Right atrium auricular region (tissue), 2 donors: ENCODE measurements at regions not wholly inside any gene's neighbourhood (a gene's known extent, or its start where the extent isn't known, plus 50 kb on each side); places are given as distances from the start of the nearest gene placed in this dataset.

Experiments used
- DNase-seq: peaks from one replicate; pipeline ENCODE4 v3.0.0-alpha.2; 2019; ENCODE audit warnings: low spot score
- H3K27ac ChIP-seq, 2 donors: fragments of 200-600 bp; sonication (generic); 1 replicate in 1 of 2; 2 replicates in 1 of 2; pipeline ENCODE4 v1.5.1; 2016 to 2019
- H3K27me3 ChIP-seq, 2 donors: fragments of 200-600 bp; sonication (generic); one replicate each; pipeline versions ENCODE4 v1.5.1 to v1.6.0; 2017 to 2019
- H3K36me3 ChIP-seq: fragments of 200-600 bp; sonication (generic); one replicate; pipeline ENCODE4 v1.5.1; 2016
- H3K4me1 ChIP-seq, 2 donors: fragments of 200-600 bp; sonication (generic); one replicate each; pipeline versions ENCODE4 v1.5.1 to v1.6.0; 2017 to 2019
- H3K4me3 ChIP-seq, 2 donors: fragments of 200-600 bp; sonication (generic); 1 replicate in 1 of 2; 2 replicates in 1 of 2; pipeline ENCODE4 v1.5.1; 2017 to 2019; ENCODE audit warnings: mild to moderate bottlenecking in 1 of 2, moderate library complexity in 1 of 2
- H3K9me3 ChIP-seq, 2 donors: fragments of 200-600 bp; sonication (generic); one replicate each; pipeline ENCODE4 v1.5.1; 2019
- TF ChIP-seq, protein P1 (sequence below), 2 donors: fragments of 200-600 bp; sonication (generic); IDR thresholded peaks; one replicate each; pipeline ENCODE4 v1.5.1; 2019; ENCODE audit warnings: antibody characterized with exemption in 2 of 2

DNA sequence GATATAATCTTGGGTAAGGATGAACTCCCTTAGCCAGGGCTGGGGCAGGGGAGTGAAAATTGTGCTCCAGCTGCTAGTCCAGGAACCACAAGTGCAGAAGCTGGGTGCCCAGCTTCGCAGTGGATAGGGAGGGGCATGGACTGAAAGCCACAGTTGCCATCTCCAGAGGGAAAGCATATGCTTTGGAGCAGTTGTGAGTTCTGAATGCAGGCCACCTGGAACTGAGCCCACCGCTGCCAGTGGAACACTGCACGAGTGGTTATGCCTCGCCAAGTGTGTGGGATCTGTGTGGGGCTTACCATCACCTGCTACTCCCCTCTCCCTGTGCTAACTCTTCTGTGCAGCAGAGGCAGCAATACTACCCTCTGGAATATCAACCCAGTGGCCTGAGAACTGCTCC, 158.4 kb upstream of the DPT start:
- Histone ChIP-seq H3K27me3 (no peaks in the 10 kb centered on the region), H3K4me1 (no peaks in the 10 kb centered on the region), H3K4me3 (no peak overlapping the region), H3K27ac (no peak overlapping the region), H3K36me3 (no peaks in the 10 kb centered on the region), H3K9me3 (peaks cover 0 to 7% of the 10 kb centered on the region in 2 donors)
- TF ChIP-seq, protein P1, sequence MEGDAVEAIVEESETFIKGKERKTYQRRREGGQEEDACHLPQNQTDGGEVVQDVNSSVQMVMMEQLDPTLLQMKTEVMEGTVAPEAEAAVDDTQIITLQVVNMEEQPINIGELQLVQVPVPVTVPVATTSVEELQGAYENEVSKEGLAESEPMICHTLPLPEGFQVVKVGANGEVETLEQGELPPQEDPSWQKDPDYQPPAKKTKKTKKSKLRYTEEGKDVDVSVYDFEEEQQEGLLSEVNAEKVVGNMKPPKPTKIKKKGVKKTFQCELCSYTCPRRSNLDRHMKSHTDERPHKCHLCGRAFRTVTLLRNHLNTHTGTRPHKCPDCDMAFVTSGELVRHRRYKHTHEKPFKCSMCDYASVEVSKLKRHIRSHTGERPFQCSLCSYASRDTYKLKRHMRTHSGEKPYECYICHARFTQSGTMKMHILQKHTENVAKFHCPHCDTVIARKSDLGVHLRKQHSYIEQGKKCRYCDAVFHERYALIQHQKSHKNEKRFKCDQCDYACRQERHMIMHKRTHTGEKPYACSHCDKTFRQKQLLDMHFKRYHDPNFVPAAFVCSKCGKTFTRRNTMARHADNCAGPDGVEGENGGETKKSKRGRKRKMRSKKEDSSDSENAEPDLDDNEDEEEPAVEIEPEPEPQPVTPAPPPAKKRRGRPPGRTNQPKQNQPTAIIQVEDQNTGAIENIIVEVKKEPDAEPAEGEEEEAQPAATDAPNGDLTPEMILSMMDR (IDR thresholded peaks at IDR 0.05) = no peak
- DNase-seq = no peak

DNA sequence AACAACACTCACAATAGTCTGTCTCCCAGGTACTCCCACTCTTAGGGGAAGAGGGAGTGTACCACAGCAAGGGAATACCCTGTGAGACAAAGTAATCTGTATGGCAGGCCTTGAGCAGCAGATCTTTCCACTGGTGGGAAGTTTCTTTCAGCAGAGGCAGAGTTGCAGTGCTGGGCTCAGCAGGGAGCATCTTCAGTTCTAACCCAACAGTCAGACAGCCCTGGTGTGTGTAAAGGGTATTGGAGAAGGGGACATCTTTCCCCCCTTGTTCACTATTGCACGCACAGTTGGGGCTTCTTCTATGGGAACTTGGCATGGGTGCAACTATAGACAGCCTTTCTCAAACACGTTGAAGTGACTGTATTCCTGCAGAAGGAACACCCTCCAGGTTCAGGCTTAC, 159.4 kb upstream of the DPT start:
- TF ChIP-seq, protein P1 (IDR thresholded peaks at IDR 0.05) = no peak
- Histone ChIP-seq H3K4me3 (no peak overlapping the region), H3K27ac (no peak overlapping the region), H3K9me3 (peaks cover 0 to 7% of the 10 kb centered on the region in 2 donors), H3K4me1 (no peaks in the 10 kb centered on the region), H3K36me3 (no peaks in the 10 kb centered on the region), H3K27me3 (no peaks in the 10 kb centered on the region)
- DNase-seq = no peak

DNA sequence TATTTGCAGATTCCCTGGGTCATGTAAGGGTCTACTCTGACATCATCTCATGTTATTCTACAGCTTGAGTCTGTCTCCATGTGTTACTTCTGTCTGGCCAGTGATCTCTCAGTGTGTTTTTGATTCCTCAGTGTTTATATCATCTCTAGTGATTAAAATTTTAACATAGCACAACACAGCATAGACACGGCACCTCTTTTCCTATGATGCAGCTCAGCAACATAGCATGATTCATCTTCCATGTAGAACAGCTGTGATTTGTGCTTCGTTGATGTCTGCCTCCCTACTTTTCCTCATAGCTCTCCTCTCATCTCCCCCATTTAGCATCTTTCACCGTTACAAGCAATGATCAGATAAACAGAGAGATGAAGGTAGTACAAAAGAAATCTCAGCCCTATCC, 163.9 kb upstream of the DPT start:
- H3K36me3 ChIP-seq = no peaks in the 10 kb centered on the region
- H3K27ac ChIP-seq = peak overlapping the region; percentile 54 to 76
- no peaks in the 10 kb centered on the region for H3K4me1 ChIP-seq
- TF ChIP-seq, protein P1 (IDR thresholded peaks at IDR 0.05) = no peak
- no peak overlapping the region for H3K4me3 ChIP-seq
- peaks cover 0 to 7% of the 10 kb centered on the region in 2 donors for H3K9me3 ChIP-seq
- DNase-seq = no peak
- no peaks in the 10 kb centered on the region for H3K27me3 ChIP-seq

DNA sequence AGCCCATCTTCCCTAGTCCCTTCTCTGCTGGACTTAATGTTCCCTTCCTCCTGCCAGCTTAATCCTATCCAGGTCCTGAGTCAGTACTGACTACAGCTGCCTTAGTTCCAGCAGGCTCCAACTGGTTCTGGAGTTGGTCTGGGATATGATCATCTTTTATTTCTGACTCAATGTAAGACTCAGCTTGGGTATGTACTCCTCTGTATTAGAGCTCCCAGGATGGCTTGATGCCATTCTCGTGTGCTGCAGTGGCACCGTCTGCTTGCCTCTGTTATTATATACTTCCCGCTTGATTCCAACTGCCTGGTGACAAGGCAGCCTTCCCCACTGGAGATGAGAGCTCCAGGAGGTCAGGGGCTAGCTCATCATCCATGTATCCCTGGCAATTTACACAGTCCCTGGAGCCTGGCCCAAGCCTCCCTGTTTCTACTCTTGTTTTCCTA, 164.4 kb upstream of the DPT start:
- Histone ChIP-seq H3K4me3 (no peak overlapping the region), H3K36me3 (no peaks in the 10 kb centered on the region), H3K27ac (peak overlapping the region; percentile 54 to 76), H3K9me3 (peaks cover 0 to 7% of the 10 kb centered on the region in 2 donors), H3K4me1 (no peaks in the 10 kb centered on the region), H3K27me3 (no peaks in the 10 kb centered on the region)
- TF ChIP-seq, protein P1 (IDR thresholded peaks at IDR 0.05) = no peak
- DNase-seq = peak; percentile 67

DNA sequence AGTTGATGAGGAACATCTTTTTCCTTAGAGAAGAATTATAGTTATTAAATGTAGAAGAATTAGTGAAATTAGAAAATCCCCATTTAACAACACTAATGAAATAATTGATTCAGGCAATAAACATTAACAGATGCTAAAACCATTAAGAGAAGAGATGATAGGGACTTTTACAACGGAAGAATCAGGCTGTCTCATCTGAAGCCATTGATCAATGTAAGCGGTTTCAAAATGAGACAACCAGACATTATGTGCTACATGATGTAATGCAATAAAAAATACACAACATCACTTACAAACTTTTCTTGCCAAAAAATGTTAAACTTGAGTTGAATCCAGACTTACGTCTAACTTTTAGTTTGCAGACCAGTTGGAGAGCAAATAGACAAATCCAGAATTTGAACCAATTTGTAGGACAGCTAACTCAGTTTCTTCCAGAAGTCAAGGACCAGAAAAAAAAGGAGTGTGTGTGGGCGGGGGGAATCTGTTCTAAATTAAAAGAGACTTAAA, 165.4 kb upstream of the DPT start:
- H3K4me3 ChIP-seq = no peak overlapping the region
- no peak for DNase-seq
- TF ChIP-seq, protein P1 (IDR thresholded peaks at IDR 0.05) = no peak
- peak overlapping the region; percentile 54 to 76 for H3K27ac ChIP-seq
- H3K27me3 ChIP-seq = no peaks in the 10 kb centered on the region
- no peaks in the 10 kb centered on the region for H3K4me1 ChIP-seq
- H3K36me3 ChIP-seq = no peaks in the 10 kb centered on the region
- peaks cover 0 to 6% of the 10 kb centered on the region in 2 donors for H3K9me3 ChIP-seq

DNA sequence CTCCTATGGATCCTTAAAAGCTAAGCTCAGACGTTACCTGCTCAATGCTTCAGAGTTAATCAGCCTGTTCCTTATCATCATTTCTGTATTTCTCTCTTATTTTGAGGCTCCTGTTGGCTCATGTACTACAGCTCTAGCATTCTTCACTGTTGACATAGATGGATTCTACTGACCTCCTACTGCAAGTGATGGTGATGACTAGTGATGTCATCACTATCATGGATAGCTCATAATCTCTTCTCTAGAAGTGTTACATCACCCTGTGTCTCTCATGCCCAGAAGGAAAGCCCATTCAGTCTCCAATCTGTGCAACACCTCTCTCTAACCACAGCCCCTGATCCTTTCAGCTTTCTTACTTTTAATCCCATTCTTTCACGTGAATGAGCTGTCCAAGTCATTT, 168.2 kb upstream of the DPT start:
- H3K27me3 ChIP-seq = no peaks in the 10 kb centered on the region
- H3K4me3 ChIP-seq = no peak overlapping the region
- TF ChIP-seq, protein P1 (IDR thresholded peaks at IDR 0.05) = no peak
- no peak overlapping the region for H3K27ac ChIP-seq
- no peak for DNase-seq
- H3K4me1 ChIP-seq = no peaks in the 10 kb centered on the region
- no peaks in the 10 kb centered on the region for H3K36me3 ChIP-seq
- no peaks in the 10 kb centered on the region for H3K9me3 ChIP-seq
